ENCODE measurements at regions not wholly inside any gene's neighbourhood (a gene's known extent, or its start where the extent isn't known, plus 50 kb on each side); places are given as distances from the start of the nearest gene placed in this dataset.

- TF ChIP-seq POLR2A (IDR thresholded peaks at IDR 0.05) (no peak), CTCF (IDR thresholded peaks at IDR 0.05) (no peak)
Observed at GRCh38 chr7:155878250-155878649, 66.0 kb upstream of the SHH start.

Measured in upper lobe of left lung (tissue), 4 donors.